ENCODE measurements at regions not wholly inside any gene's neighbourhood (a gene's known extent, or its start where the extent isn't known, plus 50 kb on each side); places are given as distances from the start of the nearest gene placed in this dataset.

GRCh38 chr1:165073185-165074007 lies 283.1 kb downstream of the LMX1A start:
- peak; percentile 50 for DNase-seq

GRCh38 chr1:165070675-165071074 lies 285.8 kb downstream of the LMX1A start:
- no peak for DNase-seq

GRCh38 chr1:165069829-165070228 lies 286.7 kb downstream of the LMX1A start:
- DNase-seq, result no peak

DNA sequence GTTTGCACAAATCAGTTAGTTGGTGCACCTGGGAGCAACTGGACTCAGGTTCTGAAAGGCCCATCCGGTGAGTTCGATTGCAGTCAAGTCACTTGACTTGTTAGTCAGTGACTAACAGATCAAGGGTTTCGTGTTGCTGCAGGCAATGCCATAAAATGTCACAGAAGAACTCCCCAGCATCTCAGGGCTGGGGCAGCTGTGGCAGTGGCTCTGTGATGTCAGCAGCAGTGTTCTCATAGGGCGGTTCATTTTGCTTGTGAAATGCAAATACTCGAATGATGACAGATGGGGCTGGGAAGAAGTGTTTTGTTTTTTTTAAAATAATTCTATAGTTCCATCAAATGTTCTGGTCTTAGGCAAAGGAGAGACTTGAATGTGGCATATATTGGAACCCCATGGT lies 287.8 kb downstream of the LMX1A start:
- no peak for DNase-seq

GRCh38 chr1:165067829-165068228 lies 288.7 kb downstream of the LMX1A start:
- no peak for DNase-seq

DNA sequence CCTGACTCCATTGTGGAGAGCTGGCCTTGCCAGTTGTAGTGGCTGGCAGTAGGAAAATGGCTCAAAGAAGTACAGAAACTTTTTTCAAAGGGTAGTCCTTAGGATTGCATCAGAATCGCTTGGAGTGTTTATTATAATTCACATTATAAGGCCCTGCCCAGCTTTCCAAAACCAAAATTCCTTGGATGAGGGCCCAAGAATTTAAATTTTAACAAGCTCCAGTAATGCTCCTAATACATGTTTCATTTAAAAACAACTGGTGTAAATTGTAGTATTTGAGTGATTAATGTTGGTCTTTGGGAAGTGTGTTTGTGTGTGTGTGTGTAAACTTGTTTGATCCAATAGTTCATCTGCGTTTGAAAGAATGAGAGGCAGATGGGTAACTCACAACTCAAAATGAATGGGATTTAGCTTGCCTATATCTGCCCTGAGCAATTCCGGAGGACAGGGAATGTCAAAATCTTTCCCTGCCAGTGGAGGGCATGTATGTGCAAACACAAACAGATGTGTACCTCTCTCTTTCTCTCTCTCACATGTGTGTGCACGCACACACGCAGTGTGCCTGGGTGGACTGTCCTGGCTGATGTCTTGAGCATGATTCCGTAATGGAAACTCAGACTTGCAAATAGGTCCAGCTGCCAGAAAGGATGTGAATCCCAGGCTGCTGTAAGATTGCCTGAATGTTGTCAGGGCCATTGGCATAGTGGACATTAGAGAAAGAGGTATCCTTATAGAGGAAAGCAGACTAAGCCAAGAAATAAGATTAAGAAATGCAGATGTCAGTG lies 293.1 kb downstream of the LMX1A start:
- DNase-seq, result no peak

DNA sequence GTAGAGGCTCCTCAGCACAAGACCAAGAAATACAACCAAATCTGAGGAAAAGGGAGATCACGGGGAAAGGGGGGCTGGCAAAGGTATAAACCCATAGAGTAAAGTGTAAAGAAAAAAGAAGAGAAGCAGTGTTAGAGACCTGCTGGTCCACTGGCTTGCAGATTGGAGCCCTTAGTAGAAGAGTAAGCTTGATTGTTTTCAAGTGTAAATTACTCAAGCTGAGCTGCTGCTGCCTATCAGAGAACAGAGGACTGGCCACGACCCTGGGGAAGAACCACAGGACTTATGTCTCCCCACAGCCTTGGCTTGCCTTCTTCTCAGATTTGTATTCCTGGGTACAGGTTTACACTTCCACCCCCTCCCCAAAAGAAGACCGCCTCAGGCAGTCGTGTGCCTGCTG lies 294.2 kb downstream of the LMX1A start:
- no peak for DNase-seq

GRCh38 chr1:165060285-165060793 lies 296.2 kb downstream of the LMX1A start:
- DNase-seq, result no peak

DNA sequence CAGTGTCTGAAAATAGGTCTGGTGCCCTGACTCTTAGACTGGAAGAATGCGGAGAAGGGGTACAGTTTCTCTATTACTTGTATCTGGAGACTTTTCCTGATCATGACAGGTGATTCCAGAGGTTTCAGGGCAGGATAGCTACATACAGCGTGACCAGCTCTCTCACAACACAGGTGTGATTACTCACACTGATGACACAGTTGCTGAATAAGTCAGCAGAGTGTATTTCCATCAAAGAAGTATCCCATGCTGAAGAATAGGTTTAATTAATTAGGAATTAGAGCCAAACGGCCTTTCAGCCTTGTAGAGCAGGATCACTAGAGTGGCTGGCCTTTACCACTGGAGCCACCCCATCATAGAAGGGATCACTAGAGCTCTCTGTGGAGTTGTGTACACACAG lies 298.6 kb downstream of the LMX1A start:
- no peak for DNase-seq

GRCh38 chr1:165056914-165057313 lies 299.6 kb downstream of the LMX1A start:
- DNase-seq, result no peak

DNA sequence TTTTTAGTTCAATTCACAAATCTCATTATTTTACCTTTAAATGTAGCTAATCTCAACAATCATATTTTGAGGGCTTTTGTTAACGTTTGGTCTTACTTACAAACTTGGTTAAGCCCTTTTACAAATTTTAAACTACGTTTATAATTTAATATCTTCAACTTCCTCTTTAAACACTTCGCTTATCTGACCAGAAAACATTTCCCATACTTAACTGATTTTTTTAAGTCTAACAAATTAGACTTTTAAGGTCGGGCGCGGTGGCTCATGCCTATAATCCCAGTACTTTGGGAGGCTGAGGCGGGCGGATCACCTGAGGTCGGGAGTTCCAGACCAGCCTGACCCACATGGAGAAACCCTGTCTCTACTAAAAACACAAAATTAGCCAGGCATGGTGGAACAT lies 300.9 kb downstream of the LMX1A start:
- no peak for DNase-seq

DNA sequence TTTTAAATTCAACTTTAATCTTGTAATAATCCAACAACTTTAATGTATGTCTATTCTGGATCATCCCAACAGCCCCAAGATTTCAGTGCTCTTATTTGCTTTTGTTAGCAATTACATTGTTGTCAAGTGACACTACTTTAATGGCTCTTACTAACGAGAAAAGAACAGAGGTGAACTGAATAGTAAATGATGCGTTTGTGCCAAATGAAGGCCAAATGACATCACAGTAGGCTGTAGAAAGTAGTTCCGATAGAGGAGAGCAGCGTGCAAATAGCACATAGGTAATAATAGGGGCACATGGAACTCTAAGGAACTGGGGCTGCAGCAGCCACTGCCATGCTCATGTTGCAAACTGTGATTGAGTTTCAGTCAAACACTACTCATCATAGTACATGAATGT lies 301.9 kb downstream of the LMX1A start:
- DNase-seq, result no peak

GRCh38 chr1:165053351-165053750 lies 303.2 kb downstream of the LMX1A start:
- DNase-seq, result no peak

DNA sequence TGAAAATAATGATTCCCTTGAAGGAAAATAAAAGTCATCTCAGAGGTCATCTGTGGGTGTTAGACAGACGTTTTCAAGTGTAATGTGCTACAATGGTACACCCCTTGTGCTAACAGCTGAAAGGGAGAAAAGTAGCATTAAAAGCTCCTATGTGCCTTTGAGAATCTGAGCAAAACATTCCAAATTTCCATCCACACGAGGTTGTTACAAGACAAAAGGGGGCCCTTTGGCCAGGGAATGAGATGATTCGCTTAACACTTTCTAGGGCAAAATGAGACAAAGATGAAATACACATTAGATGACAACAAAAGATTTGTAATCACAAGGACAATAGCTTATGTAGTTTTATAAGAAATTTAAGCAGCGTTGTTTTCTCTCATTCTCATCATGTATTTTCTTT lies 303.6 kb downstream of the LMX1A start:
- DNase-seq, result no peak

GRCh38 chr1:165052431-165052830 lies 304.1 kb downstream of the LMX1A start:
- no peak for DNase-seq

DNA sequence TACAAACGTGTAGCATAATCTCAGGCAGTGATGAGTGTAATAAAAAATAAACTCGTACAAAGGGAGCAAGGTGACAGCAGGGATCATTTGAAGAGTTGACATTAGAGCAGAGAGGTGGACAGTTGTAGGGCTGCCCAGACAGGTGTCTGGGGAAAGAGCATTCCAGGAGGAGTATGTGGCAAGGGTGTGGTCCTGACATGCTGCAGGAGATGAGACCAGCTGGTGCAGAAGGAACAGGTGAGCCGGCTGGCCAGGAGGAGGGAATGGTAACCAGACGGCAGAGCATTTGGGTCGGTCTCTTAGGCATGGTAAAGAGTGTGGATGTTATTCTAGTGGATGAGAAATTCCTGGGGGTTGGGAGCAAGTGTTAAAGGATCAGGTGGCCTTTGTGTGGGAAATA lies 306.3 kb downstream of the LMX1A start:
- no peak for DNase-seq

DNA sequence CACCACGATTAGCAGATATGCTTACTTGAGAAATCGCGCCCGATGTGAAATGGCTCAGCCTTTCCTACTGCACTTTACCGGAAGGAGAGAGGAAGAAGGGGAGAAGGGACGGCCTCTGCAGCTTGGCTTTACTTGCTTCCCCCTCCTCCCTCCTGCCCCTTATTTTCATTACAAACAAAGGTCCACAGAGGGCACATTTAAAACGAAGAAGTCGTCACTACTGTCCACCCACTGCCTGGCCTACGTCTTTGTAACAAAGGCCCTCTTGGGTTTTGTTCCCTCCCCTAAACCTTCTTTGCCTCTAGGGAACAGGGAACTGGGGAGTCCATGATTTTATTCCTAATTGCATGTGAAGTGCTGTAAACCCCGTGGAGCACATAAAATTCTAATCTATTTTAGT lies 308.5 kb downstream of the LMX1A start:
- DNase-seq, result no peak

- DNase-seq, result no peak
Measured at GRCh38 chr1:165045902-165046301, 310.6 kb downstream of the LMX1A start.

GRCh38 chr1:165040641-165041040 lies 315.9 kb downstream of the LMX1A start:
- DNase-seq, result no peak

DNA sequence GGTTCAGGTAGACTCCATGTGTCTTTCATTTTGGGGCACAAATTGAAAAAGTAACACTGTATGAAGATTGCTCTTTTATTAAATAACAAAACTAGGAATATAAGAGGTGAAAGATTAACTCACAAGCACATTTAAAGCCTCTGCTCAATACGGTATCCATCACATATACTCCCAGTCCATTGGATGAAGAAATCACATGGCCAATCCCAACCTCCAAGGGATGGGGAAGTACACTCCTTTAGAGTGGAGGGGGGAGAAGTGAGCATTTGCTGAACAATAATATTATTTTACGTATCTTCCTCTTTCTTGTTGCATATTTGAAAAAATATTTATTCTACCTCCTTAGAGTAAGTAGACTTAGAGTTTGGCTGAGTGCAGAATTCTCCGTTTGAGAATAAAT lies 316.5 kb downstream of the LMX1A start:
- no peak for DNase-seq

GRCh38 chr1:165036403-165036802 lies 320.1 kb downstream of the LMX1A start:
- no peak for DNase-seq

GRCh38 chr1:165034136-165034809 lies 322.2 kb downstream of the LMX1A start:
- DNase-seq, result no peak

DNA sequence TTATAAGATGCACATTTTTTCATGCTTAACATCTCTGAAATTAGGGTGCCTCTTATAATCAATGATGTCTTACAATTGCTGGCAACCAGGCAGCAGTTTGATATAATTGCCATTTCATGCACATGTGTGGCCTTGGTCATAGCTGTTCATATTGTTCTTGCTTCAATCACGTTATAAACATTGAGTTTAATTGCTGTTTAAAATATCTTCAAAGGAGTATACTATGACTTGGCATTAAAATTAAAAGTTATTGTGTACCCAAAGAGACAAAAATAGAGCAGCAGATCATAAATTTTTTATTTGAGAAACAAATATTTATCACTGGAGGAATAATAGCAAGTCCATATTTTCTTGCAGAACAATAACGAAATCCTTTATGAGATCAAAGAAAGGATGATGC lies 325.5 kb downstream of the LMX1A start:
- no peak for DNase-seq

- DNase-seq, result no peak
Measured at GRCh38 chr1:165025805-165026204, 330.7 kb downstream of the LMX1A start.

Measured in EL (cell line).